Erythroblast (primary cell): ENCODE measurements at regions not wholly inside any gene's neighbourhood (a gene's known extent, or its start where the extent isn't known, plus 50 kb on each side); places are given as distances from the start of the nearest gene placed in this dataset.

ENCODE experiments used
- GATA1 ChIP-seq: IDR thresholded peaks from 2 replicates; pipeline ENCODE4 v1.6.1; 2011; ENCODE audit warnings: low read depth, mild to moderate bottlenecking, control low read depth, low read length, moderate library complexity
- POLR2A ChIP-seq: IDR thresholded peaks from 2 replicates; pipeline ENCODE4 v1.6.1; 2011; ENCODE audit warnings: mild to moderate bottlenecking, low read length

DNA sequence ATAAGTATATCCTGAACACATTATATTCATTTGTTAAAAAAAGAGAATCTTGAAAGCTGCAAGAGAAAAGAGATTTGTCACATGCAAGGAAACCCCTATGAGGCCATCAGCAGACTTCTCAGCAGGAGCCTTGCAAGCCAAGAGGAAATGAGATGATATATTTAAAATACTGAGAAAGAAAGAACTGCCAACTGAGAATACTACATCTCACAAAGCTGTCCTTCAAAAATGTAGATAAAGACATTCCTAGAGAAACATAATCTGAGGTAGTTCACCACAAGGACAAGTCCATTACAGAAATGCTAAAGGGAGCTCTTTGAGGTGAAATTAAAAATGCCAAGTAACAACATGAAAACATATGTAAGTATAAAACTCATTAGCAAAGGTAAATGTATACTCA lies 224.4 kb upstream of the MBL2 start:
- TF ChIP-seq POLR2A (no peak), GATA1 (no peak)
